Sigmoid colon (tissue), 6 donors: ENCODE measurements at regions not wholly inside any gene's neighbourhood (a gene's known extent, or its start where the extent isn't known, plus 50 kb on each side); places are given as distances from the start of the nearest gene placed in this dataset.

ENCODE experiments used
- DNase-seq: peaks from one replicate; pipeline ENCODE4 v3.0.0-alpha.2; 2019
- H3K27ac ChIP-seq, 4 donors: fragments of 200-600 bp; sonication (generic); one replicate each; pipeline ENCODE4 v1.5.1; 2016 to 2019; ENCODE audit warnings: mild to moderate bottlenecking in 1 of 4
- H3K27me3 ChIP-seq, 3 donors: fragments of 200-600 bp; sonication (generic); one replicate each; pipeline ENCODE4 v1.5.1; 2019; ENCODE audit warnings: mild to moderate bottlenecking in 1 of 3
- H3K36me3 ChIP-seq, 4 donors: fragments of 200-600 bp; sonication (generic); one replicate each; pipeline ENCODE4 v1.5.1; 2016 to 2019
- H3K4me1 ChIP-seq, 4 donors: fragments of 200-600 bp; sonication (generic); one replicate each; pipeline ENCODE4 v1.5.1; 2017 to 2019
- H3K4me3 ChIP-seq, 4 donors: fragments of 200-600 bp; sonication (generic); one replicate each; pipeline ENCODE4 v1.5.1; 2017 to 2019; ENCODE audit warnings: mild to moderate bottlenecking in 2 of 4, moderate library complexity in 1 of 4
- H3K9me3 ChIP-seq, 4 donors: fragments of 200-600 bp in 3 of 4; sonication (generic) in 3 of 4; one replicate each; pipeline versions ENCODE4 v1.5.1 to v1.6.1; 2013 to 2019
- EP300 ChIP-seq, 4 donors: sonication (generic); formaldehyde crosslinking; IDR thresholded peaks; one replicate each; pipeline ENCODE4 v1.6.1; 2017; ENCODE audit warnings: antibody characterized with exemption in 4 of 4
- POLR2A ChIP-seq, 2 donors: fragments of 450-650 bp; IDR thresholded peaks; one replicate each; pipeline ENCODE4 v1.6.1; 2016; ENCODE audit warnings: antibody characterized with exemption in 2 of 2, mild to moderate bottlenecking in 2 of 2, moderate library complexity in 2 of 2
- POLR2AphosphoS5 ChIP-seq, 4 donors: sonication (generic); formaldehyde crosslinking; IDR thresholded peaks; one replicate each; pipeline ENCODE4 v1.6.1; 2017; ENCODE audit warnings: antibody characterized with exemption in 4 of 4
- WGBS, 2 donors: extraction: QIAGEN DNeasy Blood & Tissue Kit; methylation state at CpG; one replicate each; pipeline ENCODE4 v1.1.7; 2013; 5-methylcytosine and 5-hydroxymethylcytosine counted together
- intact Hi-C: fragments of 100-400 bp; cut with DNase I; formaldehyde crosslinking; loops from one replicate; pipeline ENCODE4 v1.15.1; 2023
- TF ChIP-seq, protein P1 (sequence below), 4 experiments: fragments of 450-650 bp in 3 of 4; fragments of 200-600 bp in 1 of 4; IDR thresholded peaks; one replicate each; pipeline ENCODE4 v1.5.1; 2016 to 2019; ENCODE audit warnings: antibody characterized with exemption in 4 of 4, mild to moderate bottlenecking in 3 of 4, moderate library complexity in 2 of 4
- donor health status: healthy with polysubstance abuse.
- donor health status: healthy.

DNA sequence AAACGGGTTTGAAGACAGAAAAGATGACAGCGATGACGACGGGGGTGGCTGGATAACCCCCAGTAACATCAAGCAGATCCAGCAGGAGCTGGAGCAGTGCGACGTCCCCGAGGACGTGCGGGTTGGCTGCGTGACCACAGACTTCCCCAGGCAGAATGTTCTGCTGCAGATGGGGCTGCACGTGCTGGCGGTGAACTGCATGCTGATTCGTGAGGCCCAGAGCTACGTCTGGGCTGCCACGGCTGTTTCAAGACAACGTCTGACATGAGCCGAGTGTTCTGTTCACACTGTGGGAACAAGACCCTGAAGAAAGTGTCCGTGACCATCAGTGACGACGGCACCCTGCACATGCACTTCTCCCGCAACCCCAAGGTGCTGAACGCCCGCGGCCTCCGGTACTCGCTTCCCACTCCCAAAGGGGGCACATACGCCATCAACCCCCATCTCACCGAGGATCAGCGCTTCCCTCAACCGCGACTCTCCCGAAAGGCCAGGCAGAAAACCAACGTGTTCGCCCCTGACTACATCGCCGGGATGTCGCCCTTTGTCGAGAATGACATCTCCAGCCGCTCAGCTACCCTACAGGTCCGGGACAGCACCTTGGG, 319.2 kb upstream of the SLC7A11 start:
- WGBS, 2 donors: 93 to 95% methylated on average over 40 of the region's 40 CpGs
- Histone ChIP-seq H3K27ac (no peak overlapping the region), H3K4me3 (no peak overlapping the region), H3K27me3 (no peaks in the 10 kb centered on the region), H3K4me1 (no peaks in the 10 kb centered on the region), H3K36me3 (no peaks in the 10 kb centered on the region), H3K9me3 (no peaks in the 10 kb centered on the region)
- intact Hi-C loops: no loop called here
- TF ChIP-seq, protein P1, sequence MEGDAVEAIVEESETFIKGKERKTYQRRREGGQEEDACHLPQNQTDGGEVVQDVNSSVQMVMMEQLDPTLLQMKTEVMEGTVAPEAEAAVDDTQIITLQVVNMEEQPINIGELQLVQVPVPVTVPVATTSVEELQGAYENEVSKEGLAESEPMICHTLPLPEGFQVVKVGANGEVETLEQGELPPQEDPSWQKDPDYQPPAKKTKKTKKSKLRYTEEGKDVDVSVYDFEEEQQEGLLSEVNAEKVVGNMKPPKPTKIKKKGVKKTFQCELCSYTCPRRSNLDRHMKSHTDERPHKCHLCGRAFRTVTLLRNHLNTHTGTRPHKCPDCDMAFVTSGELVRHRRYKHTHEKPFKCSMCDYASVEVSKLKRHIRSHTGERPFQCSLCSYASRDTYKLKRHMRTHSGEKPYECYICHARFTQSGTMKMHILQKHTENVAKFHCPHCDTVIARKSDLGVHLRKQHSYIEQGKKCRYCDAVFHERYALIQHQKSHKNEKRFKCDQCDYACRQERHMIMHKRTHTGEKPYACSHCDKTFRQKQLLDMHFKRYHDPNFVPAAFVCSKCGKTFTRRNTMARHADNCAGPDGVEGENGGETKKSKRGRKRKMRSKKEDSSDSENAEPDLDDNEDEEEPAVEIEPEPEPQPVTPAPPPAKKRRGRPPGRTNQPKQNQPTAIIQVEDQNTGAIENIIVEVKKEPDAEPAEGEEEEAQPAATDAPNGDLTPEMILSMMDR (IDR thresholded peaks at IDR 0.05): no peak
- no peak for TF ChIP-seq POLR2A (IDR thresholded peaks at IDR 0.05)
- TF ChIP-seq POLR2AphosphoS5 (IDR thresholded peaks at IDR 0.05): no peak
- TF ChIP-seq EP300 (IDR thresholded peaks at IDR 0.05): no peak
- peak; percentile 54 for DNase-seq

DNA sequence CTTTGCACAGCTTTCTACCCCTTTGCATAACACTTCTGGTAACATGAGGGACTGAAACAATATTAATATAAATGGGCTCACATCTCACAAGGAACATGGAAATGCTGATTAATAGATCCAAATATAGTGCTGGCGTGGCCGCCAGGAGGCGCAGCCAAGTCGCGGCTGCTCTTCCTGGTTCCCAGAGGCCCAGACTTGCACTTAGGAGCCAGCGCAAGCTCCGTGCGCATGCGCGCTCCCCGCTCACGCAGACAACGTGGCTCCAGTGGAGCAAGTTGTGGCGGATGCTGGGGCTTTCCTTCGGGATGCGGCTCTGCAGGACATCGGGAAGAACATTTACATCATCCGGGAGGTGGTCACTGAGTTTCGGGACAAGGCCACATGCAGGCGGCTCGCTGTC, 318.3 kb upstream of the SLC7A11 start:
- no peak for DNase-seq

GRCh38 chr4:138558886-138559285, 316.7 kb upstream of the SLC7A11 start:
- intact Hi-C loops: no loop called here
- H3K36me3 ChIP-seq: no peaks in the 10 kb centered on the region
- no peak overlapping the region for H3K4me3 ChIP-seq
- TF ChIP-seq, protein P1 (IDR thresholded peaks at IDR 0.05): no peak
- TF ChIP-seq EP300 (IDR thresholded peaks at IDR 0.05) (no peak), POLR2A (IDR thresholded peaks at IDR 0.05) (no peak), POLR2AphosphoS5 (IDR thresholded peaks at IDR 0.05) (no peak)
- no peaks in the 10 kb centered on the region for H3K27me3 ChIP-seq
- WGBS, 2 donors: 74 to 80% methylated on average over 1 of the region's 1 CpG
- no peak overlapping the region for H3K27ac ChIP-seq
- no peaks in the 10 kb centered on the region for H3K9me3 ChIP-seq
- no peaks in the 10 kb centered on the region for H3K4me1 ChIP-seq
- no peak for DNase-seq

More for the DNA sequence above, 318.3 kb upstream of the SLC7A11 start:
- H3K4me3 ChIP-seq: no peak overlapping the region
- no peaks in the 10 kb centered on the region for H3K4me1 ChIP-seq
- intact Hi-C loops: no loop called here
- WGBS, 2 donors: 90 to 93% methylated on average over 21 of the region's 21 CpGs
- no peak overlapping the region for H3K27ac ChIP-seq
- H3K36me3 ChIP-seq: no peaks in the 10 kb centered on the region
- no peaks in the 10 kb centered on the region for H3K9me3 ChIP-seq
- TF ChIP-seq, protein P1 (IDR thresholded peaks at IDR 0.05): no peak
- TF ChIP-seq EP300 (IDR thresholded peaks at IDR 0.05): no peak
- H3K27me3 ChIP-seq: no peaks in the 10 kb centered on the region

DNA sequence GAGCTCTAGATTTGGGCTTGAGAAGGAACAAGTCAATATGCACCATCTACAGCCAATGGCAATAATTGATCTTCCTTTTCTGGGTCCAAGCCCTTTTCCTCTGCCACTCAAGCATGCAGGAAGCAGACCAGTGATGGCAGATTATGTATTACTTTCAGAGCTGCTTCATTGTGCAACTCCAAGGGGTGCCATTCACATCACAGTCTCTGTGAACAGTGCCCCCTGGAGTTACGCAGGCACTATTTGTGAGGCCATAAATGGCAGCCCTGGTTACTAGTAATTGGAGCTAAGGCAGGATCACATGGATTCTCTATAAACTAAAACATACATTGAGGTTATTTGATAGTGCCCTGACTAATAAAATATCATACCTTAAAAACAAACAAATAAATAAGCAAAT, 313.4 kb upstream of the SLC7A11 start:
- no peaks in the 10 kb centered on the region for H3K27me3 ChIP-seq
- 69 to 79% methylated on average over 1 of the region's 1 CpG for WGBS, 2 donors
- H3K27ac ChIP-seq: no peak overlapping the region
- no peaks in the 10 kb centered on the region for H3K9me3 ChIP-seq
- DNase-seq: no peak
- no peak overlapping the region for H3K4me3 ChIP-seq
- H3K36me3 ChIP-seq: no peaks in the 10 kb centered on the region
- TF ChIP-seq POLR2A (IDR thresholded peaks at IDR 0.05) (no peak), POLR2AphosphoS5 (IDR thresholded peaks at IDR 0.05) (no peak), EP300 (IDR thresholded peaks at IDR 0.05) (no peak)
- TF ChIP-seq, protein P1 (IDR thresholded peaks at IDR 0.05): no peak
- no peaks in the 10 kb centered on the region for H3K4me1 ChIP-seq
- intact Hi-C loops: no loop called here

- Histone ChIP-seq H3K4me3 (no peak overlapping the region), H3K9me3 (no peaks in the 10 kb centered on the region), H3K27me3 (no peaks in the 10 kb centered on the region), H3K36me3 (no peaks in the 10 kb centered on the region), H3K4me1 (no peaks in the 10 kb centered on the region), H3K27ac (no peak overlapping the region)
- no peak for DNase-seq
- no peak for TF ChIP-seq EP300 (IDR thresholded peaks at IDR 0.05)
- TF ChIP-seq POLR2AphosphoS5 (IDR thresholded peaks at IDR 0.05): no peak
- no peak for TF ChIP-seq POLR2A (IDR thresholded peaks at IDR 0.05)
- TF ChIP-seq, protein P1 (IDR thresholded peaks at IDR 0.05): no peak
- WGBS, 2 donors: 92 to 93% methylated on average over 5 of the region's 5 CpGs
- intact Hi-C loops: no loop called here
Observed at GRCh38 chr4:138555108-138555507, 313.0 kb upstream of the SLC7A11 start.
